Dendritic cell treated with granulocyte-macrophage colony-stimulating factor and Interleukin-4, amounts not matched to agents 40 ng/mL and 50 ng/mL, for 4 days (primary cell): ENCODE measurements at regions not wholly inside any gene's neighbourhood (a gene's known extent, or its start where the extent isn't known, plus 50 kb on each side); places are given as distances from the start of the nearest gene placed in this dataset.

Experiments used
- H3K27ac Mint-ChIP-seq: one replicate; pipeline ENCODE4 v1.8.0; 2022; ENCODE audit warnings: mild to moderate bottlenecking, mixed read lengths
- H3K27me3 Mint-ChIP-seq: one replicate; pipeline ENCODE4 v1.8.0; 2022; ENCODE audit warnings: mild to moderate bottlenecking, mixed read lengths
- H3K36me3 Mint-ChIP-seq: one replicate; pipeline ENCODE4 v1.8.0; 2022; ENCODE audit warnings: low read depth, mixed read lengths
- H3K4me1 Mint-ChIP-seq: one replicate; pipeline ENCODE4 v1.8.0; 2022; ENCODE audit warnings: low read depth, mixed read lengths
- H3K4me3 Mint-ChIP-seq: one replicate; pipeline ENCODE4 v1.8.0; 2022; ENCODE audit warnings: mild to moderate bottlenecking, moderate library complexity, mixed read lengths
- H3K9me3 Mint-ChIP-seq: one replicate; pipeline ENCODE4 v1.8.0; 2022; ENCODE audit warnings: mixed read lengths
- intact Hi-C: fragments of 100-400 bp; cut with micrococcal nuclease; formaldehyde crosslinking; loops from one replicate; pipeline ENCODE4 v1.15.0; 2022

GRCh38 chr13:43991773-43992201, 112.1 kb downstream of the LACC1 start:
- intact Hi-C loops = no loop called here
- Mint-ChIP-seq H3K9me3 (peaks cover 25% of the 10 kb centered on the region), H3K27ac (no peak overlapping the region), H3K27me3 (peaks cover 31% of the 10 kb centered on the region), H3K4me1 (no peaks in the 10 kb centered on the region), H3K4me3 (no peak overlapping the region), H3K36me3 (no peaks in the 10 kb centered on the region)

GRCh38 chr13:43992211-43992610, 112.5 kb downstream of the LACC1 start:
- intact Hi-C loops = no loop called here
- peaks cover 29% of the 10 kb centered on the region for H3K27me3 Mint-ChIP-seq
- no peak overlapping the region for H3K27ac Mint-ChIP-seq
- peaks cover 25% of the 10 kb centered on the region for H3K9me3 Mint-ChIP-seq
- H3K4me3 Mint-ChIP-seq = no peak overlapping the region
- H3K4me1 Mint-ChIP-seq = no peaks in the 10 kb centered on the region
- H3K36me3 Mint-ChIP-seq = no peaks in the 10 kb centered on the region

GRCh38 chr13:43994999-43995859, 115.5 kb downstream of the LACC1 start:
- Mint-ChIP-seq H3K9me3 (peaks cover 25% of the 10 kb centered on the region), H3K36me3 (no peaks in the 10 kb centered on the region), H3K27ac (no peak overlapping the region), H3K4me1 (no peaks in the 10 kb centered on the region), H3K27me3 (peaks cover 29% of the 10 kb centered on the region), H3K4me3 (no peak overlapping the region)
- intact Hi-C loops = no loop called here

GRCh38 chr13:43996221-43996620, 116.5 kb downstream of the LACC1 start:
- Mint-ChIP-seq H3K36me3 (no peaks in the 10 kb centered on the region), H3K4me3 (no peak overlapping the region)

GRCh38 chr13:44003481-44003880, 123.8 kb downstream of the LACC1 start:
- H3K27me3 Mint-ChIP-seq = peaks cover 28% of the 10 kb centered on the region
- intact Hi-C loops = no loop called here
- no peak overlapping the region for H3K4me3 Mint-ChIP-seq
- no peak overlapping the region for H3K27ac Mint-ChIP-seq
- no peaks in the 10 kb centered on the region for H3K36me3 Mint-ChIP-seq
- H3K4me1 Mint-ChIP-seq = no peaks in the 10 kb centered on the region
- peaks cover 23% of the 10 kb centered on the region for H3K9me3 Mint-ChIP-seq

More at GRCh38 chr13:43996221-43996620, 116.5 kb downstream of the LACC1 start:
- H3K27ac Mint-ChIP-seq = no peak overlapping the region
- peaks cover 25% of the 10 kb centered on the region for H3K9me3 Mint-ChIP-seq
- H3K27me3 Mint-ChIP-seq = peaks cover 33% of the 10 kb centered on the region
- no peaks in the 10 kb centered on the region for H3K4me1 Mint-ChIP-seq
- intact Hi-C loops = no loop called here

- no peak overlapping the region for H3K27ac Mint-ChIP-seq
- peaks cover 34% of the 10 kb centered on the region for H3K27me3 Mint-ChIP-seq
- H3K36me3 Mint-ChIP-seq = no peaks in the 10 kb centered on the region
- H3K4me3 Mint-ChIP-seq = no peak overlapping the region
- no peaks in the 10 kb centered on the region for H3K4me1 Mint-ChIP-seq
- H3K9me3 Mint-ChIP-seq = peaks cover 23% of the 10 kb centered on the region
- intact Hi-C loops = no loop called here
Observed at GRCh38 chr13:44004878-44005277, 125.2 kb downstream of the LACC1 start.

GRCh38 chr13:44007451-44007850, 127.7 kb downstream of the LACC1 start:
- intact Hi-C loops = no loop called here
- H3K36me3 Mint-ChIP-seq = no peaks in the 10 kb centered on the region
- H3K9me3 Mint-ChIP-seq = peaks cover 14% of the 10 kb centered on the region
- H3K4me1 Mint-ChIP-seq = no peaks in the 10 kb centered on the region
- peaks cover 35% of the 10 kb centered on the region for H3K27me3 Mint-ChIP-seq
- no peak overlapping the region for H3K4me3 Mint-ChIP-seq
- no peak overlapping the region for H3K27ac Mint-ChIP-seq

- intact Hi-C loops = no loop called here
- peaks cover 32% of the 10 kb centered on the region for H3K27me3 Mint-ChIP-seq
Observed at GRCh38 chr13:44011036-44011435, 131.3 kb downstream of the LACC1 start.

GRCh38 chr13:44012910-44013757, 133.4 kb downstream of the LACC1 start:
- H3K27me3 Mint-ChIP-seq = peaks cover 40% of the 10 kb centered on the region
- H3K9me3 Mint-ChIP-seq = no peaks in the 10 kb centered on the region
- intact Hi-C loops = no loop called here
- H3K36me3 Mint-ChIP-seq = no peaks in the 10 kb centered on the region
- H3K4me1 Mint-ChIP-seq = peaks cover 10% of the 10 kb centered on the region
- no peak overlapping the region for H3K4me3 Mint-ChIP-seq
- H3K27ac Mint-ChIP-seq = no peak overlapping the region

More at GRCh38 chr13:44011036-44011435, 131.3 kb downstream of the LACC1 start:
- Mint-ChIP-seq H3K4me1 (no peaks in the 10 kb centered on the region), H3K4me3 (no peak overlapping the region), H3K36me3 (no peaks in the 10 kb centered on the region), H3K27ac (no peak overlapping the region), H3K9me3 (peaks cover 13% of the 10 kb centered on the region)

- intact Hi-C loops = no loop called here
- no peaks in the 10 kb centered on the region for H3K36me3 Mint-ChIP-seq
- H3K27me3 Mint-ChIP-seq = peaks cover 45% of the 10 kb centered on the region
- peaks cover 14% of the 10 kb centered on the region for H3K4me1 Mint-ChIP-seq
- no peaks in the 10 kb centered on the region for H3K9me3 Mint-ChIP-seq
- no peak overlapping the region for H3K27ac Mint-ChIP-seq
- no peak overlapping the region for H3K4me3 Mint-ChIP-seq
Observed at GRCh38 chr13:44013758-44014291, 134.1 kb downstream of the LACC1 start.

GRCh38 chr13:44014501-44014900, 134.8 kb downstream of the LACC1 start:
- H3K36me3 Mint-ChIP-seq = no peaks in the 10 kb centered on the region
- no peaks in the 10 kb centered on the region for H3K9me3 Mint-ChIP-seq
- H3K27me3 Mint-ChIP-seq = peaks cover 42% of the 10 kb centered on the region
- H3K27ac Mint-ChIP-seq = no peak overlapping the region
- peaks cover 14% of the 10 kb centered on the region for H3K4me1 Mint-ChIP-seq
- no peak overlapping the region for H3K4me3 Mint-ChIP-seq
- intact Hi-C loops = no loop called here

GRCh38 chr13:44015118-44015517, 135.4 kb downstream of the LACC1 start:
- peaks cover 40% of the 10 kb centered on the region for H3K27me3 Mint-ChIP-seq
- intact Hi-C loops = no loop called here
- no peak overlapping the region for H3K4me3 Mint-ChIP-seq
- H3K36me3 Mint-ChIP-seq = no peaks in the 10 kb centered on the region
- no peak overlapping the region for H3K27ac Mint-ChIP-seq
- no peaks in the 10 kb centered on the region for H3K9me3 Mint-ChIP-seq
- H3K4me1 Mint-ChIP-seq = peaks cover 14% of the 10 kb centered on the region

- intact Hi-C loops = no loop called here
- H3K4me3 Mint-ChIP-seq = no peak overlapping the region
- H3K4me1 Mint-ChIP-seq = peaks cover 14% of the 10 kb centered on the region
- no peaks in the 10 kb centered on the region for H3K36me3 Mint-ChIP-seq
- H3K27ac Mint-ChIP-seq = no peak overlapping the region
- no peaks in the 10 kb centered on the region for H3K9me3 Mint-ChIP-seq
- H3K27me3 Mint-ChIP-seq = peaks cover 42% of the 10 kb centered on the region
Observed at GRCh38 chr13:44015811-44016210, 136.1 kb downstream of the LACC1 start.

- Mint-ChIP-seq H3K27ac (no peak overlapping the region), H3K27me3 (peaks cover 44% of the 10 kb centered on the region), H3K4me3 (no peak overlapping the region), H3K36me3 (no peaks in the 10 kb centered on the region), H3K9me3 (no peaks in the 10 kb centered on the region), H3K4me1 (peaks cover 14% of the 10 kb centered on the region)
- intact Hi-C loops = no loop called here
Observed at GRCh38 chr13:44017756-44018309, 138.1 kb downstream of the LACC1 start.
